ENCODE measurements at regions not wholly inside any gene's neighbourhood (a gene's known extent, or its start where the extent isn't known, plus 50 kb on each side); places are given as distances from the start of the nearest gene placed in this dataset.
A peak's percentile ranks its signal among the peaks of the same experiment; 100 is the strongest.
"Not testable (repeated sequence)": the region's sequence is repeated elsewhere in the genome, so short reads cannot be mapped to it uniquely, and the experiment has no call there.

DNA sequence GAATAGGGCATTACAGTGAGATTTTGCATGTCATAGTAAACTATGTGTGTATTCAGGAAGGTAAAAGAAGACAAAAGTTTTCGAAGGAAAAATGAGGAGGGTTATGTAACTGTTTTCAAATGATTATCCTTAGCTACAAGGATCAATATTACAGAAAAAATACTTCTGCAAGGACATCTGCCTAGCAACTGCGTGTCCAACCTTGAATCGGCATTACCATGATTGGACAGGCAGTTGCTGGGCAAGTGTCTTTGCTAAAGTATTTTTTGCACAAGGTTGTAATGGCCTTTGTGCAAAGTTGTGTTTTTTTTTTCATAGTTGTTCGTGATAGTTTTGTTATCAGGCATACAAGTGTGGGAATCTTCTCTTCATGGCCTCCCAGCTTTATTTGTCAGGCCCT is 136.8 kb downstream of the FASLG start:
- no peak for DNase-seq (ENCODE audit: low read depth in 4 of 4, low spot score in 2 of 4)

DNA sequence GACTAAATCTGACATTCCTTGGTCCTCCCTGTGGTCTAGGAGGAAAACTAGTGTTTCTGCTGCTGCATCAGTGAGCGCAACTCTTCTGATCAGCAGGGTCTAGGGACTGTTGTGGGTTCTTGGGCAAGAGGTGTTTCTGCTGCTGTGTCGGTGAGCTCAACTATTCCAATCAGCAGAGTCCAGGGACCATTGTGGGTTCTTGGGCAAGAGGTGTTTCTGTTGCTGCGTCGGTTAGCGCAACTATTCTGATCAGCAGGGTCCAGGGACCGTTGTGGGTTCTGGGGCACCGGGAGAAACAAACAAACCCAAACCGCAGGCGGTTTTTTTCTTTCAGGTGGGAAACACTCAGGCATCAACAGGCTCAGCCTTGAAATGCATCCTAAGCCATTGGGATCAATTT is 140.9 kb downstream of the FASLG start:
- not testable (repeated sequence) for DNase-seq (ENCODE audit: low read depth in 4 of 4, low spot score in 2 of 4)

DNA sequence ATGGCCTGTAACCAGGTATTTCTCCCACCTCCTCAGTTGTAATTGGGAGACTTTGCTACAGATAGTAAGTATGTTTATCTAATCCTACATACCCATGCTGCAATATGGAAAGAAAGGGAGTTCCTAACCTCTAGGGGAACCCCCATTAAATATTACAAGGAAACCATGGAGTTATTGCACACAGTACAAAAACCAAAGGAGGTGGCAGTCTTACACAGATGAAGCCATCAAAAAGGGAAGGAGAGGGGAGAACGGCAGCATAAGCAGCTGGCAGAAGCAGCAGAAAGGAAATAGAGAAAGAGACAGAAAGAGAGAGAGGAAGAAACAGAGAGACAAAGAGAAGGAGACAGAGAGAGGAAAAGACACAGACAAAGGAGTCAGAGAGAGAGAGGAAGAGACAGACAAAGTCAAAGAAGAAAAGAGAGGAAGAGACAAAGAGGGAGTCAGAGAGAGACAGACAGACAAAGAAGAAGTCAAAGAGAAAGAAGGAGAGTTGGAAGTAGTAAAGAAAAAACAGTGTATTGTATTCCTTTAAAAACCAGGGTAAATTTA is 142.9 kb downstream of the FASLG start:
- no peak for DNase-seq (ENCODE audit: low read depth in 4 of 4, low spot score in 2 of 4)

DNA sequence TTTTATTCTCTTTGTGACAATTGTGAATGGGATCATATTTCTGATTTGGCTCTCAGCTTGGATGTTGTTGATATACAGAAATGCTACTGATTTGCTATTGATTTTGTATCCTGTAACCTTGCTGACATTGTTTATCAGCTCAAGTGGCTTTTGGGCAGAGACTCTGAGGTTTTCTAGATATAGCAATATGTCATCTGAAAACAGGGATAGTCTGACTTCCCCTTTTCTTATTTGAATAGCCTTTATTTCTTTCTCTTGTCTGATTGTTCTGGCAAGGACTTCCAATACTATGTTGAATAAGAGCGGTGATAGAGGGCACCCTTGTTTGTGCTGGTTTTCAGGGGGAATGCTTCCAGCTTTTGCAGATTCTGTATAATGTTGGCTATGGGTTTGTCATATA is 150.8 kb downstream of the FASLG start:
- no peak for DNase-seq (ENCODE audit: low read depth in 4 of 4, low spot score in 2 of 4)

DNA sequence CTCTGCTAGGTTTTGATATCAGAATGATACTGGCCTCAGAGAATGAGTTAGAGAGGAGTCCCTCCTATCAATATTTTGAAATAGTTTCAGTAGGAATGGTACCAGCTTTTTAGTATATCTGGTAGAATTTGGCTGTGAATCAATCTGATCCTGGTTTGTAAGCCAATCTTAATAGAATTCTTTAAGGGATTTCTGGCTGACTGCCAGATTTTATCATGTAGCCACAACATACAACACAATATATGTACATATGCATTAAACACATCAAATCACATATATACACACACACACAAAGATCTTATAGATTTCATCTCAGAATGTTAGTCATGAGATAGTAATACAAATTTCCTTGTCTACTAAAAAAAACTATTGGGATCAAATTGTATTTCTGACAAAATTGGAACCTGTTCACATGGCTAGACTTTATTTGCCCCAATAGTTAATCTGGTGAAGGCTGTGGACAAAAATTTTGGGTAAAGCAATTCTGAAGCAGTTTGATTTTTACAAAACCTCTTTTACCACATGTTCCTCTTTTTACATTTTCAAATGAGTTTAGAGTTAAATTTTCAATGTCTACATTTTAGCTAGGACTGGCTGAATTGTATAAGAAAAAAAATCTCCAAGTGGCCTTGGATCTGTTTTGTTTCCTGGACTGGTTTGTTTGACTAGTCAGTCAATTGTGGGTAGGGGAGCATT is 151.7 kb downstream of the FASLG start:
- no peak for DNase-seq (ENCODE audit: low read depth in 4 of 4, low spot score in 2 of 4)

DNA sequence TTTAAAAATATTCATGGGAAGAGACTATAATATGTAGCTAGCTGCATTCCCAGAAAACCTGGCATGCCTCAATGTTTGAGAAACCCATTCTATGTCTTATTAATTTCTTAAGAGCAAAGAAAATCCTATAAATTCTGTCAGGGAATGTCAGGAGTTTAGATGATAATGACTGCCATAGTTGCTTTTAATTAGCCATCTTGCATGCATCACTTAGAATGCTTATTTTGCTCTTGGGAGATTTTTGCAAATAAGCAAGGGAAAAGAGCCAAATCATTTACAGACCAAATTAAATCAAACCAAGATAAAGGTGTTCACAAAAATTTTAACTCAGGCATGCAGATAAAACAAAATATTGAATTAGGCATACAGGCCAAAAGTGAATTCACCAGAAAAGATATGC is 152.8 kb downstream of the FASLG start:
- no peak for DNase-seq (ENCODE audit: low read depth in 4 of 4, low spot score in 2 of 4)

DNA sequence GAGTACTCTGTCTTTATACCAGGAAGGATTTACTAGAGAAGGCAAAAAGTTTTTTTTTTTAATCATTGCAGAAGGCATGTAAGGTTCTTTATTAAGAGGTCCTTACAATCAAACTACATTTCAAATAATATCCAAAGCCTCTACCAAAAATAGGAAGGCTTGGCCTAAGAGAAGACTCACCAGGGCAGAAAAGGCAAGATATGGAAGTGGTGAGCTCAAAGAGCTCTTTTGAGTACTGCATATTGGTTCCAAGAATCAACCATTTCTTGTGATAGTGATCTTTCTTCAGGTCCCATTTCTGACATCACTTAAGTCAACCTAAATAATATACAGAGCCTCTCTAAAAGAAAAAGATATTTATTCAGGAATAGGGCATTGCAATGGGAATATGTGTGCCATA is 153.2 kb downstream of the FASLG start:
- no peak for DNase-seq (ENCODE audit: low read depth in 4 of 4, low spot score in 2 of 4)

DNA sequence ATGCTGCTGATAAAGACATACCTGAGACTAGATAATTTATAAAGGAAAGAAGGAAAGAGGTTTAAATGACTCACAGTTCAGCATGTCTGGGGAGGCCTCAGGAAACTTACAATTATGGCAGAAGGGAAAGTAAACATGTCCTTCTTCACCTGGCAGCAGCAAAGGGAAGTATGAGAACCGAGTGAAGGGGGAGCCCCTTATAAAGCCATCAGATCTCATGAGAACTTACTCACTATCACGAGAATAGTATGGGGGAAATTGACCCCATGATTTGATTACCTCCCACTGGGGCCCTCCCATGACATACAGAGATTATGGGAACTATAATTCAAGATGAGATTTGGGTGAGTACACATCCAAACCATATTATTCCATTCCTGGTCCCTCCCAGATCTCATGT is 154.4 kb downstream of the FASLG start:
- DNase-seq (ENCODE audit: low read depth in 4 of 4, low spot score in 2 of 4) = no peak

DNA sequence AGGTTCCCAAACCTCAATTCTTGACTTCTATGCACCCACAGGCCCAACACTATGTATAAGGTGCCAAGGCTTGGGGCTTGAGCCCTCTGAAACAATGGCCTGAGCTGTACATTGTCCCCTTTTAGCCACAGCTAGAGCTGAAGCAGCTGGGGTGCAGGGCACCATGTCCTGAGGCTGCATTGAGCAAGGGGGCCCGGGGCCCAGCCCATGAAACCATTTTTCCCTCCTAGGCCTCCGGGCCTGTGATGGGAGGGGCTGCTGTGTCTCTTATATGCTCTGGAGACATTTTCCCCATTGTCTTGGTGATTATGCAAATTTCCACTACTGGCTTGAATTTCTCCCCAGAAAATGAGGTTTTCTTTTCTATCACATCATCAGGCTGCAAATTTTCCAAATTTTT is 155.5 kb downstream of the FASLG start:
- DNase-seq (ENCODE audit: low read depth in 4 of 4, low spot score in 2 of 4) = no peak

DNA sequence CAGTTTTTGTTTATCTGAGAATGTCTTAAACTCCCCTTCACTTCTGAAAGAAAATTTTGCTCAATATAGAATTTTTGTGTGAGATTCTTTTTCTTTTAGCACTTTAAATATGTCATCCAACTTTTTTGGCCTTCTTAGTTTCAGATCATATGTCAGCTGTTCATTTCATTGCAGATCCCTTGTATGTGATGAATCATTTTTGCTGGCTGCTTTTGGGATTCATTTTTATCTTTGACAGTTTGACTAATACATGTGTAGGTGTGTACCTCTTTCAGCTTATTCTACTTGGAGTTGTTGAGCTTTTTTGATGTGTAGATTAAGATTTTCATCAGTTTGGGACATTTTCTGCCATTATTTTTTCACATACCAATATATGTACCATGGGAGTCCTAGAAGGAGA is 156.8 kb downstream of the FASLG start:
- DNase-seq (ENCODE audit: low read depth in 4 of 4, low spot score in 2 of 4) = no peak

DNA sequence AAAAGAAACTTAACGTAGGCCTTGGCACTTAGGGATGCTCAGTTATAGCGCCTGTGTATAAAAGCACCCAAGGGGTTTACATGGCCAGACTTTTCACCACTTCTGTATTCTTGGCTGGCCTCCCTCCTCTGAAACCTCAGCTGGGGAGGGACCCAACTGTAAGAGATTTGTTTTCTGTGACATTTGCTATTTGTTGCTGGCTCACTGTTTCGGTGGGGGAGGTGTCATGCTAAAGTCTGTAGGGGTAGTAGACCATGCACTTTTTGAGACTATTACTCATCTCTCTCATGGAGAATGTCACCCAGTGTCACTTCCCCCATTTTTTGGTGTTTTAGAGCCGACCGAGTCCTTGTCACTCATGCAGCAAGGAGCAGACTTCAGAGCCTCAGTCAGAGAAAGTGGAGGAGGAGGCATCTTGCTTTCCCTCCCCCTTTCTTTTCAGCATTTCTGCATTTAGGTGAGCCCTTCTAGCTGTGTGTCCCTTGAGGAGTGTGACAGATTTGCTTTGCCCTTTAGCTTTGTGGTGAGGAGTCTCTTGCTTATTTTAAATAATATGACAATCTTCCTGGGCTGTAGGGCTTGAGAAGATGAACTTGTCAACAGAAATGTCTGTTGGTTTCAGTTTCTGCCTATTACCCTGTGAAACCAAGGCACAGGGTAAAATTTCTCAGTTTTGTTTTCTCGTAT is 160.1 kb downstream of the FASLG start:
- DNase-seq (ENCODE audit: low read depth in 4 of 4, low spot score in 2 of 4) = no peak

DNA sequence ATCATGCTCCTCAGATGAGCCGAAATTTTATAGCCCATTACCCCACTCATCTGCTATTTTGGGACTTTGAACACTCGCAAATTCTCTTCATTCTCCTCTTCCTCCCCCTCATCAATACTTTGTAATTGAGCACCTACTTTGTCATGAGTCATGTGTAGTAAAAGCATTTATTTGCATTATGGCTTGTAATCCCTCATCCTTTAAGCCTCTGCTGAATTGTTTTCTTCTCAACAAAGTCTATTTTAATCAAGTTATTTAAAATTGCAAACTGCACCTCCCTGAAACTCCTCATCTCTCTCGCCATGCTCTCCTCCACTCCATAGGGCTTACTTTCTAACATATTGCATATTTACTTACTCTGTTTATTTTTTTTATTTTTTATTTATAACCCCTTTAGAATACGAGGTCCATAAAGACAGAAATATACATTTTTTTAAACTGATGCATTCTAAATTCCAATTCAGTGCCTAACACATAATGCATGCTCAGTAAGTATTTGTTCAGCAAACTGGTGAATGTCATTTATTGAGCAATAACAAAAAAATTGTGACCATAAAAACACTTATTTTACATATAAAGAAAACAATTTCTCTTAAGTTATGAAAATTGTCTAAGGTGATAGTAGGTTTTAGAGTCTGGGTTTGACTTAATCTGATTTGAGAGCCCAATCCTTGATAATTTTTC is 161.7 kb downstream of the FASLG start:
- DNase-seq (ENCODE audit: low read depth in 4 of 4, low spot score in 2 of 4) = no peak

DNA sequence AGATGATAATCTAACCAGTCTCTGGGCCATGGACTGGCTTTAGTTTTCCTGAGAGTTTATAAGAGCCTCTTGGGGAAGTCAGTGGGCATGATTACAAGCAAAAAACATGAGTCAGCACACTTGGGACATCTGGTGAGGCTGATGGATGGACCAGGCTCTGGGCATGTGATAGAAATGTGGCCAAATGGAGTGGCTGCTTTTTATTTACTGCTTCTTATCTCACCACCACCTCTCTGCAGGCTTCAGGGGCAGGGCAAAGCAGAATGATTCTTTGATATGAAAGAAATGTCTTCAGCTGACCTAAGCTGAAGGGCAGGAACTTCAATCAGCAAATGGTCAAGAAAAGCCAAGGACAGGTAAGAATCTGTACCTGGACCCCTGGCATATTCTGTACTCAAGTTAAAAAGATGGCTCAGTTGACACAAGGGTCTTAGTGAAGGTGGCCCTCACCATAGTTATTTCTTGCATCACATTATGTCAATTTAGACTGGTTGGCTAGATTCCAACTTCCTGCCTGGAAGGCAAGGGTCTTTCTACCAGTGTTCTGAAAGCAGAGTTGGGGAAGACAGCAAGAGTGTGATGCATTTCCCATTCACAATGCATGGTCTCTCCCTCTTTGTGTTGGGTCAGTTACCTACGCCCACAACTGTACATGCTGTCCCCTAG is 162.8 kb downstream of the FASLG start:
- no peak for DNase-seq (ENCODE audit: low read depth in 4 of 4, low spot score in 2 of 4)

DNA sequence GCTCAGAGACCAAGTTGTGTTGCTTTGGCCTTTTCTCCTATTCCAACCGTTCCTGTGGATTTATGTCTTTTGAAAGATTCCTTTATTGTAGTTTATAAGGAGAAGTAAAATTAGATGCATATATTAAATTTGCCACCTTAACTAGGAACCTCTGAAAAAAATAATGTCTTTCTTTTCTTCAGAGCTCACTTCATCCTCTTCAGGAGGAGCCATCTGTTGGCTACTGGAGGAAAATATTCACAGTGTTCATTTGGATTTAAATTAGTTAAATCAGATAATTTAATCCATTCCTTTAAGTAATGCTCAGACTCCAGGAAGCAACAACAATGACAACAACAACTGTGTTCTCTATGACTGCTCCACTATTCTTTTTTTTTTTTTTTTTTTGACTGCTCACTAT is 164.0 kb downstream of the FASLG start:
- DNase-seq (ENCODE audit: low read depth in 4 of 4, low spot score in 2 of 4) = no peak

DNA sequence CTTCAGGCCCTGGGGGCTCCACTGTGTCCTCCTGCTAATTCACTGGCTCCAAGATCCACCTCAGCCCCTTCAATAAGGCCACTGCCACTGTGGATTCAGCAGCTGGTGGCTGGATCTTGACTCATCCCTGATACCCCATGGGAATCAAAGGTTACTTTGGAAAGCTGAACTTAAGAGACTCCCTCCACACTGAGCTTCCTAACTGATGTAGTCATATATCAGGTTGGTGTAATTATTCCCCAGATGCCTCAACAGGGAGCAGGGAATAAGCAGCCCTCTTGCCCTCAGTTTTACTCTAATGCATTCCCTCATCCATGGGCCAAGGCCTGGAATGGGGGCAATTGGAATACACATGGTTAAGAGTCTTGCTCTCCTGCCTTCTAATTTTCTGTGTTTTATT is 164.6 kb downstream of the FASLG start:
- no peak for DNase-seq (ENCODE audit: low read depth in 4 of 4, low spot score in 2 of 4)

DNA sequence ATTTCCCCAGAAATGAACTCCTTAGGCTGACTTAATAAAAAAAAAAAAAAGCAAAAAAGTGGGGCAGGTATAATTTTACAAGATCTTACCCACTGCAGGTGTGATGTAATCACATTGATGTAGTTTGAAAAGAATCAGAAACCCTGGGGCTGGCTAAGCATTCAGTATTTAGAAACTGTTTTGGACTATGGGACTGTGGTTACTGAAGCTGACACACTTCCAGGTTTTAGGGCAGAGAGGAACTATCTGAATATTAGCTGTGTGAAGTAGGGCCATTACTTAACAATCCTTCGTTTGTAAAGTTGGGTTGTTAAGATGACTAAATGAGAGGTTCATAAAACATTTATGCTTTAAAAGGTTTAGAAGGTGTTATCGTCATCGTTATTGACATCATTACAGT is 165.3 kb downstream of the FASLG start:
- DNase-seq (ENCODE audit: low read depth in 4 of 4, low spot score in 2 of 4) = no peak

DNA sequence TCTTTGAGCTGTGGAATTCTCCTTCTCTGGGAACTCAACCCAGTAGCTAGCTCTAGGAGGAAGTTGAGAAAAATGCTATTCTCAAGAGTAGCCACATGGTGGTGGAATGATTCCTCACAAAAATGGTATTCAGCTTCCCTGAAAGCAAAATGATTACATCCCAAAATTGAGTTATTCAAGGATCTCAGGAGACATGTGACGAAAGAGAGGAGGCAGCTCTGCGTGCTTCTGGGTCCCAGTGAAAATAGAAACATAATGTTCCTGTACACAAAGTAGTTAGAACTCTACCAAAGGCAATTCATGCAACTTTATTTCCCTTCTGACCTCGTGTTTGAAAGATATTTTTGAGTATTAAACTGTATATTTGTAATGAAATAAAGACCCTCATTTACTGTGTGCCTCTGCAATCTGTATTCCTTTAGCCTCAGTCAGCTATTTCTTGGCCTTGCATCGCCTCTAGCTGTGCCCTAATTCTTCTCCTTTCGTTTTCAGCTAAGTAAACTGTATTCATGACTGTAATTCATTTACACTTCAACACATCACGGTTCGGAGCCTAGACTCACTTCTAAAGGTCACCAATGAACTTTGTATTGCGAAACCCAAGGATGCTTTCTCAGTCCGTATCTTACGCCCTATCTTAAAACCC is 167.3 kb downstream of the FASLG start:
- peak in 3 of 4 donors; percentile 3 to 33 (median 29) for DNase-seq (ENCODE audit: low read depth in 4 of 4, low spot score in 2 of 4)

DNA sequence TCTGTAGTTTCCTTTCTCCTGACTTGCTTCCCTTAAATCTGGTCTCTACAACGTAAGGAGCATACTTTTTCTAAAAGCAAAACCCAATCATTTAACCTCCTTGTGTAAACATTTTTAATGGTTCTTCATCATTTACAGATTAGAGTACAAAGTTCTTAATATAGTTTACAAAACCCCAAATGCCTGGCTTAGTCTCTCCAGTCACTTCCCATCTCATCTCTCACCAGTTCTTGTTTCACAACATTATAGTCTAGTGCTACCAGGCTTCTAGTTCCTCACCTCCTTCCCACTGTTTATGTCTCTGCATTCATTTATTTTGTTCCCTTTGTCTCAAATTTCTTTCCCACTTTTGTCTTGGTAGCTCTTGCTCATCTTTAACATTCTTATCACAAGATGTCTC is 168.4 kb downstream of the FASLG start:
- DNase-seq (ENCODE audit: low read depth in 4 of 4, low spot score in 2 of 4) = no peak

DNA sequence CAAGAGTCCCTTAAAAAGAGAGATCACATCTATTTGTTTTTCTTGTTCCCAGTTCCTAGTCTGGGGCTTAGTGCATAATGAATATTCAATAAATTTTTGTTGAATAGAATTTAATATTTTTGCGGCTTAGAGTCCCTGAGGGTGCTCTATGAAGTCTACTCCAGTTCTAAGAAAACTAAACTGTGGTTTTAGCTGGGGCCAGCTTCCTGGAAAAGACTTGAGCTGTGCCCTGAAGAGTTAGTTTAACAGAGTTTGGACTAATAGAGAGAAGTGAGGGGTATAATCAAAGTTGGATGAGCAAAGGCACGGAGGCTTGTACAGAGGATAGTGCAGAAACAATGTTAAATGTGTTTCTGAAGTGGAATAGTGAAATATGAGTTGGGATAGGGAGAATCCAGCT is 168.9 kb downstream of the FASLG start:
- DNase-seq (ENCODE audit: low read depth in 4 of 4, low spot score in 2 of 4) = no peak

DNA sequence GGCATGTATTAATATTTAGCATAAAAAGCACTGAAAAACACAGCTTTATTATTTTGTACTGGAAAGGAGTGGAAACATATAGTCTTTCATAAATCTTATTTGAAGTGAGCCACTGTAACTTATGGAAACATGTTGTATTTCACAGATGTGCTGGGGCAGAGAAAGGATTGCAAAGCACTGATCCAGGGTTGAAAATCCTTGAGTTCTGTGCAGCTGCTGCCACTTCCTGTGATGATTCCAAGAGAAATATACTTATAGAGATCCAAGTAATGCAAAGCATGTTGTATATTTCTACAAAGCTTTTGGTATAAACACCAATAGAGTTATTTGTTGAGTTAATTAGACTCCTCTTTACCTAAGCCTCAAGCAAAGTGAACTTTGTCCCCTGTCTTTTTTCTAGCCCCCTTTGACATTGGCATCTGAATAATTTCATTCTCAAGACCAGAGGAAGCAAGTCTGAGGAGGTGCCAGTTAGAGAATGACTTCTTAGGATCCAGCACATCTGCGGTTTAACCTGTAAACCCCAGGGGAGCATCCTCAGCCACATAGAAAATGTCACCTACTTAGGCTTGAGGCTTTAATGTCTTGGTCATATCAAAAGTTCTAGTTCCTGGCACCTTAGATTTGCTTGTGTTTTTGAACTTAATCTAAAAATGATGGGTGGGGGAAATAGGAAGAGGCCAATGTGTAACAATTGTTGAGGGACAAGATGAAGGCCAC is 173.3 kb downstream of the FASLG start:
- DNase-seq (ENCODE audit: low read depth in 4 of 4, low spot score in 2 of 4) = no peak

All from left renal cortex interstitium (tissue), 4 donors.